SU-DHL-6 (cell line): ENCODE measurements at regions not wholly inside any gene's neighbourhood (a gene's known extent, or its start where the extent isn't known, plus 50 kb on each side); places are given as distances from the start of the nearest gene placed in this dataset.

Experiments
- CTCF ChIP-seq: fragments of 200-600 bp; sonication (generic); IDR thresholded peaks from one replicate; pipeline ENCODE4 v1.5.1; 2017; ENCODE audit warnings: antibody characterized with exemption, mild to moderate bottlenecking, low read length, moderate library complexity; ENCODE audit not compliant: insufficient read depth, poor library complexity, severe bottlenecking
- EZH2phosphoT487 ChIP-seq: fragments of 200-600 bp; sonication (generic), shearing (Covaris generic); conservative IDR thresholded peaks from 2 replicates; pipeline ENCODE4 v1.6.1; 2018; ENCODE audit warnings: mild to moderate bottlenecking, antibody characterized with exemption, low read length, moderate library complexity, mixed read lengths

DNA sequence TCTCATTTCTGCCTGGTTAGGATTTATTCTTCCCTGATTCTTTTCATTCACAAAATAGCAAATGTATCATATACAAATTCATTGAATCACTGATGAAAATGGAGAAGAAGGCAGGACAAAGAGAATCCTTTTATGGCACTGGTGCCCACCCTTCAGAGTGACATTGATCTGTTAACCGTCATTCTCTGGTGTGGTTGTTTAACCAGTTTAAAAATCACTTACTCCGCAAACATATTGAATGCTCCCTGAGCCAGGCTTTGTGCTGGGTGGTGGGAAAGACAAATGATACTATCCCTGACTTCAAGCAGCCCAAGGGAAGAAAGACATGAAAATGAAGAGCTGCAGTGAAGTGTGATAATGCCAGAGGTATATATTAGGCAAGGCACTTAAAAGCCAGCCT, 187.5 kb upstream of the SLC38A2 start:
- TF ChIP-seq CTCF (no peak), EZH2phosphoT487 (no peak)
